ENCODE measurements at regions not wholly inside any gene's neighbourhood (a gene's known extent, or its start where the extent isn't known, plus 50 kb on each side); places are given as distances from the start of the nearest gene placed in this dataset.

DNA sequence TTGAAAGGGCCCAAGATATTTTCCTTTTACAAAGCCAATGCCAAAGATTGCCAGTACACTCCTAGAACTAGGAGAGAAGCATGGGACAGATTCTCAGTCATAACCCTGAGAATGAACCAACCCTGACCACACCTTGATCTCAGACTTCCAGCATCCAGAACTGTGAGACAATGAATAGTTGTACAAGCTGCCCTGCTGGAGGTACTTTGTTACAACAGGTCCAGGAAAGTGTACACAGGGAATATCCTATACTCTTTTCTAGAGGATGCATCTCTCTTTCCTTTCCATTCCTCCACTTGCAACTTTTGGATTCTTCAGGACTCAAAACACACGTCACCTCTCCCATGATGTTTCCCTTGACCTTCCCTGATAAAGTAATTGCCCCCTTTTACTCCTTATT is 325.7 kb downstream of the RFC3 start:
- no peak for TF ChIP-seq POLR2A (IDR thresholded peaks at IDR 0.05; ENCODE audit: low read length)
- TF ChIP-seq GATA1 (IDR thresholded peaks at IDR 0.05; ENCODE audit: low read depth, low read length) = no peak

All from erythroblast (primary cell).